Neural progenitor cell (in vitro differentiated cells): ENCODE measurements at regions not wholly inside any gene's neighbourhood (a gene's known extent, or its start where the extent isn't known, plus 50 kb on each side); places are given as distances from the start of the nearest gene placed in this dataset.

ENCODE experiments used
- DNase-seq: peaks from one replicate; pipeline ENCODE4 v3.0.0-alpha.2; 2016; ENCODE audit warnings: low spot score
- H2AFZ ChIP-seq: fragments of 200-600 bp; sonication (generic); replicated peaks from 2 replicates; pipeline ENCODE4 v1.6.1; 2016; ENCODE audit warnings: antibody characterized with exemption
- H3F3A ChIP-seq: fragments of 200-600 bp; sonication (generic); 2 replicates; pipeline ENCODE4 v1.6.1; 2016; ENCODE audit warnings: antibody characterized with exemption, low read depth
- H3K27ac ChIP-seq: fragments of 200-600 bp; sonication (generic); 2 replicates; pipeline ENCODE4 v1.5.1; 2016; ENCODE audit warnings: mild to moderate bottlenecking
- H3K27me3 ChIP-seq: fragments of 200-600 bp; sonication (generic); 2 replicates; pipeline ENCODE4 v1.6.1; 2016; ENCODE audit warnings: mild to moderate bottlenecking, moderate library complexity
- H3K36me3 ChIP-seq: fragments of 200-600 bp; sonication (generic); 2 replicates; pipeline ENCODE4 v1.5.1; 2016
- H3K4me1 ChIP-seq: fragments of 200-600 bp; sonication (generic); 2 replicates; pipeline ENCODE4 v1.6.1; 2016; ENCODE audit warnings: mixed run types
- H3K4me2 ChIP-seq: fragments of 200-600 bp; sonication (generic); 2 replicates; pipeline ENCODE4 v1.6.1; 2016
- H3K4me3 ChIP-seq: fragments of 200-600 bp; sonication (generic); 2 replicates; pipeline ENCODE4 v1.5.1; 2016
- H3K79me2 ChIP-seq: fragments of 200-600 bp; sonication (generic); 2 replicates; pipeline ENCODE4 v1.6.1; 2016; ENCODE audit warnings: low read depth
- H3K9ac ChIP-seq: fragments of 200-600 bp; sonication (generic); 2 replicates; pipeline ENCODE4 v1.6.1; 2016
- H3K9me3 ChIP-seq: fragments of 200-600 bp; sonication (generic); 2 replicates; pipeline ENCODE4 v1.5.1; 2016; ENCODE audit warnings: low read depth
- H4K20me1 ChIP-seq: fragments of 200-600 bp; sonication (generic); 2 replicates; pipeline ENCODE4 v1.6.1; 2016; ENCODE audit warnings: low read depth
- H3K27ac Mint-ChIP-seq: 3 replicates; pipeline ENCODE4 v1.8.0; 2021; ENCODE audit warnings: mixed read lengths
- H3K27me3 Mint-ChIP-seq: 2 replicates; pipeline ENCODE4 v1.8.0; 2022; ENCODE audit warnings: low read depth, mild to moderate bottlenecking, inconsistent platforms, moderate library complexity, mixed read lengths; ENCODE audit not compliant: insufficient read depth
- H3K36me3 Mint-ChIP-seq: 3 replicates; pipeline ENCODE4 v1.8.0; 2021; ENCODE audit warnings: mixed read lengths
- H3K4me1 Mint-ChIP-seq: 3 replicates; pipeline ENCODE4 v1.8.0; 2021; ENCODE audit warnings: mixed read lengths
- H3K4me3 Mint-ChIP-seq: 3 replicates; pipeline ENCODE4 v1.8.0; 2021; ENCODE audit warnings: mild to moderate bottlenecking, moderate library complexity, mixed read lengths
- H3K9me3 Mint-ChIP-seq: 3 replicates; pipeline ENCODE4 v1.8.0; 2020; ENCODE audit warnings: mixed read lengths
- CTCF ChIP-seq: fragments of 200-600 bp; sonication (generic); IDR thresholded peaks from 2 replicates; pipeline ENCODE4 v1.5.1; 2017; ENCODE audit warnings: antibody characterized with exemption, mild to moderate bottlenecking
- EZH2 ChIP-seq: fragments of 200-600 bp; sonication (generic); IDR thresholded peaks from 2 replicates; pipeline ENCODE4 v1.6.1; 2017; ENCODE audit warnings: antibody characterized with exemption, mild to moderate bottlenecking, moderate library complexity
- EZH2phosphoT487 ChIP-seq: fragments of 200-600 bp; sonication (generic); IDR thresholded peaks from 2 replicates; pipeline ENCODE4 v1.6.1; 2017; ENCODE audit warnings: antibody characterized with exemption

GRCh38 chr10:131016556-131016955 is 295.0 kb downstream of the TCERG1L start:
- Histone ChIP-seq H3K9ac (no peak overlapping the region), H3K9me3 (no peaks in the 10 kb centered on the region), H3K27ac (no peak overlapping the region), H3K4me2 (no peak overlapping the region), H3F3A (no peaks in the 10 kb centered on the region), H3K36me3 (no peaks in the 10 kb centered on the region), H3K27me3 (no peaks in the 10 kb centered on the region), H3K79me2 (no peaks in the 10 kb centered on the region), H3K4me3 (no peak overlapping the region), H3K4me1 (no peaks in the 10 kb centered on the region), H2AFZ (no peak overlapping the region), H4K20me1 (no peaks in the 10 kb centered on the region)
- Mint-ChIP-seq H3K4me1 (no peaks in the 10 kb centered on the region), H3K27ac (no peak overlapping the region), H3K9me3 (no peaks in the 10 kb centered on the region), H3K27me3 (peaks cover 9% of the 10 kb centered on the region), H3K36me3 (no peaks in the 10 kb centered on the region), H3K4me3 (no peak overlapping the region)
- TF ChIP-seq EZH2, result no peak
- TF ChIP-seq CTCF, result no peak
- TF ChIP-seq EZH2phosphoT487, result no peak
- no peak for DNase-seq

GRCh38 chr10:131017566-131018285 is 293.8 kb downstream of the TCERG1L start:
- Histone ChIP-seq H3K4me3 (no peak overlapping the region), H3K36me3 (no peaks in the 10 kb centered on the region), H3K4me2 (no peak overlapping the region), H3K27ac (no peak overlapping the region), H2AFZ (no peak overlapping the region), H3K27me3 (no peaks in the 10 kb centered on the region), H3K4me1 (no peaks in the 10 kb centered on the region), H3K9me3 (no peaks in the 10 kb centered on the region), H3K9ac (no peak overlapping the region), H4K20me1 (no peaks in the 10 kb centered on the region), H3K79me2 (no peaks in the 10 kb centered on the region), H3F3A (no peaks in the 10 kb centered on the region)
- H3K4me3 Mint-ChIP-seq, result no peak overlapping the region
- no peaks in the 10 kb centered on the region for H3K4me1 Mint-ChIP-seq
- no peaks in the 10 kb centered on the region for H3K9me3 Mint-ChIP-seq
- TF ChIP-seq EZH2phosphoT487, result no peak
- no peak for TF ChIP-seq CTCF
- TF ChIP-seq EZH2, result no peak
- no peak for DNase-seq
- H3K27me3 Mint-ChIP-seq, result peaks cover 10% of the 10 kb centered on the region
- no peak overlapping the region for H3K27ac Mint-ChIP-seq
- H3K36me3 Mint-ChIP-seq, result no peaks in the 10 kb centered on the region

GRCh38 chr10:131018886-131019500 is 292.5 kb downstream of the TCERG1L start:
- TF ChIP-seq CTCF (no peak), EZH2phosphoT487 (no peak), EZH2 (no peak)
- H3K79me2 ChIP-seq, result no peaks in the 10 kb centered on the region
- no peak overlapping the region for H2AFZ ChIP-seq
- H3K27me3 ChIP-seq, result no peaks in the 10 kb centered on the region
- no peaks in the 10 kb centered on the region for H3F3A ChIP-seq
- DNase-seq, result no peak
- no peak overlapping the region for H3K4me2 ChIP-seq
- no peaks in the 10 kb centered on the region for H4K20me1 ChIP-seq
- no peak overlapping the region for H3K27ac ChIP-seq
- no peak overlapping the region for H3K4me3 Mint-ChIP-seq
- H3K9me3 ChIP-seq, result no peaks in the 10 kb centered on the region
- no peak overlapping the region for H3K4me3 ChIP-seq
- no peaks in the 10 kb centered on the region for H3K4me1 ChIP-seq
- no peak overlapping the region for H3K9ac ChIP-seq
- no peaks in the 10 kb centered on the region for H3K36me3 Mint-ChIP-seq
- no peaks in the 10 kb centered on the region for H3K36me3 ChIP-seq
- H3K27me3 Mint-ChIP-seq, result peaks cover 12% of the 10 kb centered on the region
- no peaks in the 10 kb centered on the region for H3K4me1 Mint-ChIP-seq
- H3K9me3 Mint-ChIP-seq, result no peaks in the 10 kb centered on the region
- H3K27ac Mint-ChIP-seq, result peak overlapping the region; percentile 68
